Loucy (cell line): ENCODE measurements at regions not wholly inside any gene's neighbourhood (a gene's known extent, or its start where the extent isn't known, plus 50 kb on each side); places are given as distances from the start of the nearest gene placed in this dataset.
A peak's percentile ranks its signal among the peaks of the same experiment; 100 is the strongest.

Experiments
- H2AFZ ChIP-seq: fragments of 200-600 bp; sonication (generic); 2 replicates; pipeline ENCODE4 v1.6.0; 2016; ENCODE audit warnings: antibody characterized with exemption, mild to moderate bottlenecking, low read length, moderate library complexity
- H3F3A ChIP-seq: fragments of 200-600 bp; 2 replicates; pipeline ENCODE4 v1.6.0; 2016; ENCODE audit warnings: antibody characterized with exemption, low read depth, mild to moderate bottlenecking
- H3K27me3 ChIP-seq: fragments of 200-600 bp; sonication (generic); 2 replicates; pipeline ENCODE4 v1.6.1; 2014; ENCODE audit warnings: low read length, mild to moderate bottlenecking; ENCODE audit not compliant: insufficient read depth, poor library complexity, severe bottlenecking
- H3K36me3 ChIP-seq: fragments of 200-600 bp; sonication (generic); 2 replicates; pipeline ENCODE4 v1.6.1; 2016; ENCODE audit warnings: low read length; ENCODE audit not compliant: insufficient read depth
- H3K4me1 ChIP-seq: fragments of 200-600 bp; sonication (generic); 2 replicates; pipeline ENCODE4 v1.5.1; 2014; ENCODE audit warnings: low read length, mild to moderate bottlenecking; ENCODE audit not compliant: insufficient read depth, poor library complexity, severe bottlenecking
- H3K4me2 ChIP-seq: fragments of 200-600 bp; sonication (generic); 2 replicates; pipeline ENCODE4 v1.6.0; 2014; ENCODE audit warnings: antibody characterized with exemption, low read length, low read depth, mild to moderate bottlenecking; ENCODE audit not compliant: poor library complexity, severe bottlenecking
- H3K4me3 ChIP-seq: fragments of 200-600 bp; sonication (generic); 2 replicates; pipeline ENCODE4 v1.5.1; 2014; ENCODE audit warnings: low read length, mild to moderate bottlenecking, mixed read lengths; ENCODE audit not compliant: poor library complexity, severe bottlenecking
- H3K79me2 ChIP-seq: fragments of 200-600 bp; sonication (generic); 2 replicates; pipeline ENCODE4 v1.6.1; 2014; ENCODE audit warnings: low read length; ENCODE audit not compliant: insufficient read depth
- H3K9ac ChIP-seq: fragments of 200-600 bp; sonication (generic); 2 replicates; pipeline ENCODE4 v1.6.0; 2014; ENCODE audit warnings: mild to moderate bottlenecking, low read depth, low read length, moderate library complexity; ENCODE audit not compliant: poor library complexity, severe bottlenecking
- H3K9me2 ChIP-seq: fragments of 200-600 bp; sonication (generic); replicated peaks from 2 replicates; pipeline ENCODE4 v1.6.1; 2016; ENCODE audit warnings: low read depth, low read length, mixed read lengths
- H3K9me3 ChIP-seq: fragments of 200-600 bp; sonication (generic); 2 replicates; pipeline ENCODE4 v1.6.1; 2014; ENCODE audit warnings: mild to moderate bottlenecking, antibody characterized with exemption, low read length, low read depth; ENCODE audit not compliant: insufficient read depth
- H4K20me1 ChIP-seq: fragments of 200-600 bp; sonication (generic); 2 replicates; pipeline ENCODE4 v1.6.0; 2014; ENCODE audit warnings: antibody characterized with exemption, low read length, mild to moderate bottlenecking; ENCODE audit not compliant: insufficient read depth, poor library complexity, severe bottlenecking
- CTCF ChIP-seq: fragments of 200-600 bp; sonication (generic); conservative IDR thresholded peaks from 2 replicates; pipeline ENCODE4 v1.5.1; 2014; ENCODE audit warnings: mild to moderate bottlenecking, antibody characterized with exemption, low read length
- EZH2phosphoT487 ChIP-seq: fragments of 200-600 bp; IDR thresholded peaks from 2 replicates; pipeline ENCODE4 v1.6.1; 2018; ENCODE audit warnings: antibody characterized with exemption, mild to moderate bottlenecking, moderate library complexity, borderline replicate concordance

GRCh38 chr6:105587349-105588122, 184.7 kb upstream of the PREP start:
- Histone ChIP-seq H3K9ac (no peak overlapping the region), H3K79me2 (no peaks in the 10 kb centered on the region), H3K4me2 (peak overlapping the region; percentile 6), H4K20me1 (no peaks in the 10 kb centered on the region), H3K9me2 (no peaks in the 10 kb centered on the region), H3K36me3 (no peaks in the 10 kb centered on the region), H3K27me3 (no peaks in the 10 kb centered on the region), H3F3A (no peaks in the 10 kb centered on the region), H3K4me1 (peaks cover 22% of the 10 kb centered on the region), H2AFZ (peak overlapping the region; percentile 16), H3K4me3 (no peak overlapping the region), H3K9me3 (no peaks in the 10 kb centered on the region)
- TF ChIP-seq EZH2phosphoT487 (no peak), CTCF (no peak)

DNA sequence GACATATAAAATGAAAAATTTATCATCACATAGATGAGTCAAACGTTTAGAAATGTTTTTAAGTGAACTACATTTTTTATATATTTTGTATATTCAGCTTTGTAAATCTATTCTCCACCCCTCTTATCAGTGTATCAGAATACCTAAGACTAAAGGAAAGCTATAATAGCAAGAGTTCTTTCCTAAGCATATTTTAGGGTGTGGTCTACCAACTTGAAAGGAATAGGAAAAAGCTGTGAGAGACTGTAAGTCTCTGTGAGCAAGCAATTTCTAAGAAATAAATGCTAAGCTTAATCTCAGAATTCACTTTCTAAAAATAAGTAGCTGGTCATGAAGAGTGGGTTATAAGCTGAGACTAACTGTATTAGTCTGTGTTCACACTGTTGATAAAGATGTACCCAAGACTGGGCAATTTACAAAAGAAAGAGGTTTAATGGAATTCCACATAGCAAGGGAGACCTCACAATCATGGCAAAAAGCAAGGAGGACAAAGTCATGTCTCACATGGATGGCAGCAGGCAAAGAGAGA, 175.4 kb upstream of the PREP start:
- Histone ChIP-seq H3K4me2 (no peak overlapping the region), H3K9ac (no peak overlapping the region), H3K36me3 (no peaks in the 10 kb centered on the region), H3K9me3 (no peaks in the 10 kb centered on the region), H3K4me3 (no peak overlapping the region), H2AFZ (no peak overlapping the region), H3K79me2 (no peaks in the 10 kb centered on the region), H4K20me1 (no peaks in the 10 kb centered on the region), H3K4me1 (no peaks in the 10 kb centered on the region), H3K9me2 (0 out of 2 replicates have a peak, but pooled peaks cover 5% of the 10 kb centered on the region), H3K27me3 (peaks cover 5% of the 10 kb centered on the region), H3F3A (no peaks in the 10 kb centered on the region)
- TF ChIP-seq CTCF (no peak), EZH2phosphoT487 (no peak)

GRCh38 chr6:105573556-105573955, 170.7 kb upstream of the PREP start:
- Histone ChIP-seq H3K9me3 (no peaks in the 10 kb centered on the region), H3K4me1 (no peaks in the 10 kb centered on the region), H4K20me1 (no peaks in the 10 kb centered on the region), H2AFZ (no peak overlapping the region), H3K27me3 (peaks cover 29% of the 10 kb centered on the region), H3K9ac (no peak overlapping the region), H3K4me3 (no peak overlapping the region), H3F3A (no peaks in the 10 kb centered on the region), H3K79me2 (no peaks in the 10 kb centered on the region), H3K9me2 (0 out of 2 replicates have a peak, but pooled peaks cover 5% of the 10 kb centered on the region), H3K4me2 (no peak overlapping the region), H3K36me3 (no peaks in the 10 kb centered on the region)
- TF ChIP-seq CTCF (no peak), EZH2phosphoT487 (no peak)
